ENCODE measurements at regions not wholly inside any gene's neighbourhood (a gene's known extent, or its start where the extent isn't known, plus 50 kb on each side); places are given as distances from the start of the nearest gene placed in this dataset.

DNA sequence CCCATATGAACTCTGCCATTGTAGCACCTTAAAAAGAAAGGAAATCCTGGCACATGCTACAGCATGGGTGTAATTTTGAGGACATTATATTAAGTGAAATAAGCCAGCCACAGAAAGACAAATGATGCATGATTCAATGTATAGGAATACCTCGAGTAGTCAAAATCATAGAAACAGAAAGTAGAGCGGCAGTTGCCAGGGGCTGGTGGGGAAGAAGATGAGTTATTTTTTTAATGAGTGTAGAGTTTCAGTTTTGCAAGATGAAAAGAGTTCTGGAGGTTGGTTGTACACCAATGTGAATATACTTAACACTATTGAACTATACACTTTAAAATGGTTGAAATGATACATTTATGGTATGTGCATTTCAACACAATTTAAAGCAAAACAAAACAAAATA, 133.0 kb downstream of the ZDHHC21 start:
- no peak for DNase-seq (ENCODE audit: low spot score)

DNA sequence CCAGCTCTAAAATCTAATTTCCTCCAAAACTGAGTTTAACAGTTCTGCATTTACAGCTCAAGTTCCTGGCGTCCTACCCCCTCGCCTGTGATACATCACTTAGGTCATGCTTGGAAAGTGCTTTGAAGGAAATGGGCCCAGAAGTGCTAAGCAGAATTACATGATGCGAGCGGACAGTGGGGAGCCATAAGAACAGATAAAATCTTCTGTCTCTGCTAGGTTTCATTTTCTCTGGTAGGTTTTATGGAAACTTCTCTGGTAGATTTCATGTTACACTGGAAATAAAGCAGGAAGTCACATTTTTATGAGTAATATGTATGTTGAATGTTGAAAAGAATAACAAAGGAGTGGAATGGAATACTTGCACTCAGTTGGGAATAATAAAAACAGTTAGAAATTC, 138.3 kb downstream of the ZDHHC21 start:
- no peak for DNase-seq (ENCODE audit: low spot score)

DNA sequence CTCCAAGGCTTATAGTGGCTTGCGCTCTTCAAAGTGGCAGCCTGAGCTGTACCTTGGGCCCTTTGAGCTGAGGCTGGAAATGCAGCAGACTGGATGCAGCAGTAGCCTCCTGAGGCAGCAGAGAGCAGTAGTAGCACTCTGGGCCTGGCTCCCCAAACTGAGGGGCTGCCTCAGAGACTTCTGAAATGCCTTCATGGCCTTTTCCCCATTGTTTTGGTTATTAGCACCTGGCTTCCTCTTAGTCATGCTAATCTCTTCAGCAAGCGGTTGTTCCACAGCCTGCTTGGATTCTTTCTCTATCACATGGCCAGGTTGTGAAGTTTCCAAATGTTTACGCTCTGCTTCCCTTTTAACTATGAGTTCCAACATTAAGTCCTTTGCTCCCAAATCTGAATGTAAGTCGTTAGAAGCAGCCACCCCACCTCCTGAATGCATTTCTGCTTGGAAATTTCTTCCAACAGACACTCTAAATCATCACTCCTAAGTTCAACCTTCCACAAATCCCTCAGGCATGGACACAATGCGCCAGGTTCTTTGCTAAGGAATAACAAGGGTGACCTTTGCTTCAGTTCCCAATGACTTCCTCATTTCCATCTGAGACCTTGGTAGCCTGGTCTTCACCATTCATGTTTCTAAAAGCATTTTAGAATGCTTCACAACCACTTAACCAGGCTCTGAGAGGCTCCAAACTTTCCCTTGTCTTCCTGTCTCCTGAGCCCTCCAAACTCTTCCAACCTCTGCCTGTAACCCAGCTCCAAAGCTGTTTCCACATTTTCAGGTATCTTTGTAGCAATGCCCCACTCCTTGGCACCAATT, 145.8 kb downstream of the ZDHHC21 start:
- no peak for DNase-seq (ENCODE audit: low spot score)

DNA sequence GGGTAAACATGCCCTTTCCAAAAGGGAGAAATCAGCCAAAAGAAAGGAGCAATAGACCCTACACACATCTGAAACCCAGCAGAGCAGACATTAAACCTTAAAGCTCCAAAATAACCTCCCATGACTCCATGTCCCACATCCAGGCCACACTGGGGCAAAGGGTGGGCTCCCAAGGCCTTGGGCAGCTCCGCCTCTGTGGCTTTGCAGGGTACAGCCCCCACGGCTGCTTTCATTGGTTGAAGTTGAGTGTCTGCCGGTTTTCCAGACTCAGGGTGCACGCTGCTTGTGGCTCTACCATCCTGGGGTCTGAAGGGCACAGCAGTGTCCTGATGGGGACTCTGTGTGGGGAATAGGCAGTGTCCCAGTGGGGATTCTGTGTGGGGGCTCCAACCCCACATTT, 146.5 kb downstream of the ZDHHC21 start:
- no peak for DNase-seq (ENCODE audit: low spot score)

DNA sequence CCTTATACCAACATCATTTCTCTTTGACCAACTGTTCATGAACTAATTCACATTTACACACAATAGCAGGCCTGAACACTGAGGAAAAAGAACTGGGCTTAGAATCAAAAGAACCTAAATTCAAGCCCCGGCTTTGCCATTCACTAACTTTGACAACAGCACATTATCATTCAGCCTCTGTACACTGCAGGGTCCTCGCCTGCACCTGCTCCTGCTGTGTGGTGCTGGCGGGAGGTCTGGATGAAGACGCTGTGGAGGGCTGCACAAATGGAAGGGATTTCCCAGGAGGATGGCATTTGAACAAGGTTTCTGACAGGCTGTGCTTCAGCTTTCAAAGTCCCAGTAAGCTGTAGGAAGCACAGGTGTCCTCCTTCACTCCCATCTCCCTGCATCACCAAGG, 151.2 kb downstream of the ZDHHC21 start:
- DNase-seq (ENCODE audit: low spot score) = no peak

DNA sequence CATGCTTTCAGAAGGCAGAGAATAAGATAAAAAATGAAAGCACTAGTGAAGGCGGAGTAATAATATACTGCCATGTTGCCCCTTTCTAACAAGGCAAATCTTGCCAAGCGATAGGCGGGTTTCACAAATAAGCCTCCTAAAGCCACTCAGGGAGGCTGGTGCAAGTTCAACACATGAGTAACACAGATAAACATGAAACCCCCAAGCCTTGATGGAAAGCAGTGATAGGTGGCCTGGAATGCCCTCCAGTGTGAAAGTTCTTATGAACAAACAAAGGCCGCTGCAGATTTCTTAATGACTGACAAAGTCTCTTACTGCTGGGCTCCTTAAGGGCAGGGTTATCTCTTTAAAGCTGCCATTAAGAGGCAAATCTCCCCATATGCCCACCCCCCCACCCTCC, 154.7 kb downstream of the ZDHHC21 start:
- DNase-seq (ENCODE audit: low spot score) = no peak

DNA sequence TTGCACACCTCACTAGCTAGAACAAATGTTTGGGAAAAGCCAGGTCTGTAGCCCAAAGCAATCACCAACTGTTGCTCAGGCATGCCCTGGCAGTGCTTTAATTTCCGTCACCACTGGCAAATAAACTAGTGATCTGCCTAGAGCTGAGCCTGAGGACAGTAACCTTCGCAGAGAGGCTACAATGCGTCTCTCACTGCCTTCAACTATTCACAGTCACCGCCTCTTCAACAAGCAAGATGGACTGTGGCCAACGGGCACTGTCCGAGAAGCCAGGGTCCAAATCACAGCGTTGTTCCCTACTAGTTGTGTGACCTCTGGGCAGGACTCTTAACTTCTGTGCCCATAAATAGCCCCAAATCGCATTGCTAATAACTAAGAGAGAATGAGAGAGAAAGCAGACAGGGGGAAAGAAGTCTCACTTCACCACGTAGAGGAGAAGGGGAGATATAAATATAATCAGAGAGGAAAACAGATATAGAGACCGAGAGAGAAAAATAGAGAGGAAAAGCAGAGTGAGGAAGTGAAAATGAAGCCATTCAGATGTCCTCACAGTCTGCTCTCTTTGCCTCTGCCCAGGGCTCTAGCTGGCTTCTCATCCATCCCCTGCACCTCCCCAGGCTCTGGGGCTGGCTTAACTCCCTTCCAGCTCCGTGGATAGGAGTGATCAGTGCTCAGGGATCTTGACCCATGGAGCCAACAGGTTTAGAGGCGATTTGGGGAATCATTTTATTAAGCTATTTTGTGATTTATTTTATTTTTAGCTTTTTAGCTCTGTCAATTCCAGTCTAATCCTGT, 157.9 kb downstream of the ZDHHC21 start:
- no peak for DNase-seq (ENCODE audit: low spot score)

DNA sequence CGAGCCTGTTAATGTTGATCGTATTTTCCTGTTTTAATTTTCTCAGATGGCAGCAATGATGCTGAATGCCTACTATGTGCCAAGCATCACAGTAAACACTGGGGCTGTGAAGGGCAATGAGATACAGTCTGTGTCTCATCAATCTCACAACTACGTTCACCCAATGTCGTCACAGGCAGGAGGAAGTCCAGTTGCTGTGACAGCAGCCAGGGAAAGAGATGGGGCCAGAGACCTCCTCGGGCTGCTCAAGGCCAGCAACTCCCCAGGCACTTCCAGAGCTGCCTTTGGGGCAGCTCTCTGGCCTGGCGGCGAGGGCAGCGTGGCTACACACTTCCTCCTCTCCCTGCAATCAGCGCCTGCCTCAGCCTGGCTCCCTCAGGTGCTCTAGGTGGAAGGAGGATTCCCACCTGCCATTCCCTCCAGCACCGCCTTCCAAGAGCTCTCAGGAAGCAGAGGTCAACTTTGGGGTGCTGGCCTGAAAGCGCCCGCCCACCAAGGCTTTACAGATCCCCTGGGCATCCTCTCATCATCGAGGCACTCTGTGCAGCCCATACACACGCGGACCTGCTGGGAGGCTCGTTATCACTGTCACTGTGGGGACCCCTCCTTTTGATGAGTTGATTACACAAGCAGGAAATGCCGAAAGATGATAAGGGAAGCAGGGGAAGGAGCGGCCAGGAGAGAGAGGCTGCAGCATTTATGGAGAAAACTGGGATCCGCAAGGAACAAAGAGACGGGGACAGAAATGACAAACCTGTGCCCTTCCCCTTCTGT, 159.2 kb downstream of the ZDHHC21 start:
- no peak for DNase-seq (ENCODE audit: low spot score)

DNA sequence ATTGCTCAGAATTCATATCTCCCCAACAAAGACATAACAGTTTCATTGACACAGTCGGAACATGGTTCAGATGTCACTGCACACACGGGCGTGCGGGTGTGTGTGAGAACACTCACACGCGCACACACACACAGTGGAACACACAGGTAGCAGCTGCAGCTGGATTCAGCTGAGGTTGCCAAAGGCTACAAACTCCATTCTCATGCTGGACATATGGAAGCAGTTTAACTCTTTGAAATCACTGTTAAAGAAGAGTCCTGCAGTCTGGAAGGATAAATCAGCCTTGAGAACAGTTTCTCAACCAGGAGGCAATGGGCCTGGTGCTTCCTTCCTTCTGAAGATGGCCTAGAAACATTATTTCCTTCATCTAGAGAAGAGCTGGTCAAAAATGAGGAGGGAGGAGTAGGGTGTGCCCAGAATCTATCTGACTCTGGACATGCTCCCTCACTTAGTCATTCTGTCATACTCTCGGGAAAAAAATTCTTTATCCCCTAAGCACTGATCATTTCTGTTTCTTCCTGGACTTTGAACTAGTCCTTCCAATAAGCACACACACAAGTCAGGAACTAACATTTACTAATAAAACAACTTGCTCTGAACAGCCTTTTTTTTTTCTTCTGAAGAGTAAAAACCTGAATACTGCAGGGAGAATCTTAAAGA, 160.6 kb downstream of the ZDHHC21 start:
- DNase-seq (ENCODE audit: low spot score) = no peak

DNA sequence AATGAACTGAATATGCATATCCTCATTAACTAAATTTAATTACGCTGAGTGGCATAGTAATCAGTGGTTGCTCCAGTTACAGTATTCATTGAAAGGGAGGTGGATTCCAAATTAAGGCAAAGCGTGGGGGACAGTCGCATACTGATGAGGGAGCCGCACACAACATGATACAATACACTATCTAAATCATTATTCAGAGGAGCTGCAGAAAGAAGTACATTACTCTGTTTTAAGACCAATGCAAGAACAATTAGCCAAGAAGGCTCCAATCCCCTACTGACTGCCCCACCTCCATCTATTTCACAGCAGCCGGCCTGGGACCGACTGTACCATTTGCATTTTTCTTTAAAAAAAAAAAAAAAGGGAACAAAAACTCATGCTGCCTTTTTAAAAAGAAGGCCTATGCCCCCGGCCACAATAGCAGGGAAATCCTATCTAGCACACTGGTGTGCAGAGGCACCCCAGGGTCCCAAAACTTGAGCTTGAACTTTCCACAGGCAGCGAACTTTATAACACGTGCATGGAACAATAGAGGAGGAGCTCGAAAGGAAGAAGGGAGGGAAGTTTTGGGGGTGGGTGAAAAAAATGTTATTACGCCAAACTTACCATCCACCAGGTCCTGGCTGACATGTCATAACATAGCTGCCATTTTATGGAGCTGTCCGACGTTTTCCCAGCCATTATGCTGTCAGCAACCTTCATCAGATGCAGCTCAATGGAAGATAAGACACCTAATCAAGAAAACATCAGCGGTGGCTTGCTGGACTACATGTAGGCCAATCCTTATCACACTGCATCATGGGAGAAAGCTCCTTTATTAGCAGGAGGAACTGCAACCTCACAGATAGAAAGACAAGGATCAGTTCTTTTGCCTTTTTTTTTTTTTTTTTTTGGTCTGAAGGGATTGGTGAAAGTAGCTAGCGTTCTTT, 161.6 kb downstream of the ZDHHC21 start:
- no peak for DNase-seq (ENCODE audit: low spot score)

DNA sequence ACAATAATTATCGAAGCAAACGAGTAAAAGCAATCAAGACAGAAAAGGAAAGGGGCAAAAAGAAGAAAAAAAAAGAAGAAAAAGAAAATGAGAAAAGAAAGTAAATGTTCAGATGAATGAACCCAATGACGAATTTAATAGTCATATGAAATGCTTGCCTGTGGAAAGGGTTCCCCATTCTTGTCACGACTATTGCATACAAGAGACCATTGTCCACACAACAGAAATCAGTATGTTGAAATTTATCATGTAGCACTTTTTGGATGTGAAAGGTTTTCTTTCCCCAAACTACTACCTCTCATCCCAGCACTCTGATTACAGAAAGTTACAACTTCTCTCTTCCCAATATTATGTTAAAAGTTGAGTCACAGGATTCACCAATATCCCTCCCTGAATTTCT, 162.4 kb downstream of the ZDHHC21 start:
- DNase-seq (ENCODE audit: low spot score) = no peak

DNA sequence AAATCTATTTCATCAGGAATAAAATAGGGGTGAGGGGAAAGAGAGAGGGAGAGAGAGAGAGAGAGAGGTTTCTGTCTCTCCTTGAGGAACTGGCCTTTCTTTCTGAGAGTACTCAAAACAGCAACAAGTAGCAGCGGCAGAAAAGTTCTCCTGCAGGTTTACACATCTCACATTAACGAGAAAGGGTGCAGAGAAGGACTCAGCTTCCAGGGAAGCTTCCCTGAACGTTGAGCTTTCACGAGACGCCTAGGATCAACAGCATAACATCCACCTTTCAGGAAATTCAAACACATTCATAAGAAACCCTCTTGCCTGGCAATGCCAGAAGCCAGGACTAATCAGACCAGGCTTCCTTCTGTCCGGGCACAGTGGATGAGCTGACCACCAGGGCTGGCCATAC, 162.9 kb downstream of the ZDHHC21 start:
- DNase-seq (ENCODE audit: low spot score) = no peak

DNA sequence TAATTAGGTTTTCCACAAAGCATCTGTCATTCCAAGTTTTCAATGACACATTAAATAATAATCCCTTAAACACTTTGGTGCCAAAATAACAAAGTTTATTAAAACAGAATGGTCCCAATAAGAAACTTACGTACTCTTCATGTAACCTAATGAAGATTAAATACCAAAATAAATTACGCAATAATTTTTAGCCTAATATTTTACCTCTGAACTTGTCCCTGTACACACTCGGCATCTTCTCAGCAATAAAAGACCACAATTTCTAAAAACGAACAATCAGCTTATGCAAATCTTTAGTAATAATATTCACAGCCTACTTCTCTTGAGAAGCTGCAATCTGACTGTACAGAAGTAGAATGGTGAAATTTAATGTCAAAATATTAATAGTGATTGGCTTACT, 163.6 kb downstream of the ZDHHC21 start:
- DNase-seq (ENCODE audit: low spot score) = no peak

DNA sequence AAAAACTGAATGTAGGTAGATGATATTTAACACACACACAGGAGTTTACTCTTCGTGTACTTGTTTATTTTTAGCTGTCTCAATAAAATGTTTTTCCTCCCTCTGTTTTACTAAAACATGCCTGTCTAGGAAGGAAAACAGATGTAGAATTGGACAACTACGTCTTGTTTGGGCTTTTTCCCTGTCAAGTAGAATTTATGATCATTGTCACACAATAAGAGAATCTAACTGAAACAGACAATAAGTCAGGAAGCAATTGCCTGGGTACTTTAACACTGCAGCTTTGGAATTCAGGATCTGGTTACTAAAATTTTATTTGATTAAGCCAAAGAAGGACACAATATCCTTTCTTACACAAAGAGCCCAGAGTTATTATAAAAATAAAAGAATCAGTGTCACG, 164.2 kb downstream of the ZDHHC21 start:
- no peak for DNase-seq (ENCODE audit: low spot score)

DNA sequence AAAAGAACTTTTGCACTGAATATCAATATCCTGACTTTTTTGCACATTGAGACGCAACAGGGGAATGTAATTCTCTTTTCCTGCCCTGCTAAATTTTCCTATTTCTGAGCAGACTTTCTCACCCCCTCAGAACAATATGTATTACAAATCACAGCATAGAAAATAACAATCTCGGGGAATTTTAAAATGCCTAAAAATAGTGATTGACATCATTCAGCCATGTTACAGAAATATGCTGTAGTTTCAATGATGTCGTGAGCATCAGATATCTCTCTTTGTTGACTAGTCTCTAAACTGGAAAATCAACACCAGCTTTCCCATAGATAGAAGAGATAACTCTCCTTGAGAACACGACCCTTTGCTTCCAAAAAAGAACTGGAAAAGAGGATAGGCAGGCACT, 166.7 kb downstream of the ZDHHC21 start:
- no peak for DNase-seq (ENCODE audit: low spot score)

DNA sequence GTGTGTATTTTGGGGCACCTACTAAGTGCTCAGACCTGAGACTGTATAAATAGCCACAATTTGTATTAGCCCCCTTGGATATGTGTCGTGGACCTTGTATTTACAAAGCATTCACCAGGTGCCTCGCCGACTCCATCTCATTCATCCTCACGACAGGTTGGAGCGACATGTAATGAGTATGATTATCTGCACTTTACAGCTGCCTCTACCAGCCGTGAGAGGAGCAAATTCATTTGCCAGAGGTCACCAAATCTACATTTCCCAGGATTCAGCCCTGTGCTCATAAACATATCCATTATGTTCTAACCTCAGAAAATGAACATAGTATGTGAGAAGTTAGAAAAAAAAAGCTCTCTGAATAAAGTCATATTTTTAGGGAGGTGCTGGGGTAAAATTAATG, 167.4 kb downstream of the ZDHHC21 start:
- DNase-seq (ENCODE audit: low spot score) = no peak

DNA sequence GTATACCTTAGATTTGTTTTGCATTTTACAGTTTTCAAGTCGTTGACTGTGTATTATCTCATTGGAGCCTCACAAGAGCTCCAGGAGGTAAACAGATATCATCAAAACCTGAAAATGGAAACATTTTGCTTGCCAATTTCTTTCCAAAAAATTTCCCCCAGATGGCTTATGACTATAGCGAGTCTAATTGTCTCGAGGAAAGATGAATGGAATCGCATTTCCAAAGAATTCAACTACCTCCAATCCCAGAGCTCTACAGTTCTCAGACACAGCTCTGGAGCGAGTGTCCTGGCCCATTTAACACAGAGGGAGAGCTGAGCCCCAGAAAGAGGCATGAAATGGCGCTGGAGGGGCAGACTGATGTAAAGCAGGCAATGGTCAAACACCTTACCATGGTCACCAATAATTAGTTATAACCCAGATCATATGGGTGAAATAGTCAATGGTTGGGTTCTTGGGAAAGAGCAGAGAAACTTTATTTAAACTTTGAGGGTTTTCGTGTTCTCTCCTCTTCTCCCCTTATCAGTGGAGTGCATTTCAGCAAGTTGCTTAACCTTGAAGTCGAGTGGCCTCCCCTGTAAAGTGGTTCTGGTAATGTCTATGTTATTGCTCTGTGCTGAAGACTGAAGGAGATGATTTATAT, 168.2 kb downstream of the ZDHHC21 start:
- DNase-seq (ENCODE audit: low spot score) = no peak

DNA sequence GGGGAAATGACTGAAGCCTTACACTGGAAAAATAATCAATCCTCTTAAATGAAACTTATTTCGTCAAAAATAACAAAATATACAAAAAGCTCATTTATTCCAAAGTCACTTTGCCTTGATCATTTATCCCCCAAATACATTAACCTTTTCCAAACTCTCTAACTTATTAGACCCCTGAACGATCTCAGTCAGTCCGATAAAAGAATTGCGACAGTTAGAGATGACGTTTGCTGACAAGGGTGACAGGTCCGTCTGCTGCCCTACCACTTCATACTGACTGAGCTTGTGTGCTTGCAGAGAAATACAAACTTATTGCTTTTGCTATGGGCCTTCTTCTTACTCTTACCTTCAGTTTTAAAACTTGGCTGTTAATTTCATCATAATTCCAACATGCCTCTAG, 169.7 kb downstream of the ZDHHC21 start:
- DNase-seq (ENCODE audit: low spot score) = no peak

DNA sequence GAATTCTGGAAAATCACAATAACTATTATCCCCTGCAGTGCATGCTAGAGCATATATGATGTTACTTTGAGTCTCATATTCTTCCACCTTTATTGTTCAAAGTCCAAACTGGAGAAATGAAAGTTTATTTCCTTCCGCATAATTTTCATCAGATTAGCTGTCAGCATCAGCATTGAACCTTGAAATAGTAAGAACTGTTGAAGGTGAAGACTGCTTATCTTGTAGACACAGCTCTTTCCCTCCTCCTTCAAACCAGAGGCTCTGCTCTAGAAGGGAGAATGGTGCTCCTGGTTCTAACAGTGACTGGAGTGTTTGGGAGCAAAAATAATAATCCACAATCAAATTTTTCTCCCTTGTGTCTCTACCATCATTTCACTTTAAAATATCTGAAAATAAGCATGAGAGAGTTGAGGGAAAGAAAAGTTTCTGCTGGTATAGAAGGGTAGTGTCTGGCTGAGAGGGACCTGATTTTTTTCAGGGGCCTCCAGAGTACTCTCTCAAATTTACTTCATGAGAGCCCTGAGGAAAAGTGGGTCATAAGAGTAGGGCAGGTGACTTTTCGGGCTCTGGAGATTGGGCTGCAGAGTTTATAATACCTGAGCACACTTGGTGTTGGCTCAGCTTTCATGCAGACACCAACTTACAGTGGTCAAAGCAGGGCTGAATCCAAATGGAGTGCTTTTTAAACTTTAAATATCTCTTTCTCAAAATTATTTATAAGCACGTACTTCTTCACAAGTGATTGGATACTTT, 170.4 kb downstream of the ZDHHC21 start:
- DNase-seq (ENCODE audit: low spot score) = no peak

DNA sequence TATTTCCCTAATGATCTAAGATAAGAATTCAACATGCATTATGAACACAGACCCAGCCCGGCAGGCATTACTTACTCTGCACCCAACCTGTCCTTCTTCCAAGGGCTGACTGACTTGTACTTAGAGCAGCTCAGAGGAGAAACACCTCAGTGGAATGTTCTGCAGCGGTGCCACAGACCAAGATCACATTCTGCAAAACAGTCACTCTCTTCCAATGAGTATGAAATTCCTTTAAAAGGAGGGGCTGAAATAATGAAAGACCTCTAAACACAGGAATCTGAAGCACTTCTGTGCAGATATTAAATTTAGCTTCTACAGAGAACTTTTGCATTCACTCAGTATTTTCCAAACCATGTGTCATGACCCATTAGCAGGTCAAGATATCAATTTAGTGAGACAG, 172.9 kb downstream of the ZDHHC21 start:
- no peak for DNase-seq (ENCODE audit: low spot score)
